Muscle layer of colon (tissue), 2 donors: ENCODE measurements at regions not wholly inside any gene's neighbourhood (a gene's known extent, or its start where the extent isn't known, plus 50 kb on each side); places are given as distances from the start of the nearest gene placed in this dataset.

ENCODE experiments used
- H3K27ac ChIP-seq: one replicate; pipeline ENCODE4 v1.7.0; 2013; ENCODE audit warnings: low read depth, mild to moderate bottlenecking, low read length, moderate library complexity
- H3K27me3 ChIP-seq, 2 donors: one replicate each; pipeline ENCODE4 v1.7.0; 2013; ENCODE audit warnings: low read length in 2 of 2, mild to moderate bottlenecking in 2 of 2; ENCODE audit not compliant: insufficient read depth in 2 of 2, control insufficient read depth in 1 of 2
- H3K36me3 ChIP-seq: one replicate; pipeline ENCODE4 v1.7.0; 2013; ENCODE audit warnings: mild to moderate bottlenecking, low read length; ENCODE audit not compliant: insufficient read depth
- H3K4me1 ChIP-seq: one replicate; pipeline ENCODE4 v1.7.0; 2013; ENCODE audit warnings: mild to moderate bottlenecking, low read length; ENCODE audit not compliant: insufficient read depth
- H3K4me3 ChIP-seq, 2 donors: one replicate each; pipeline ENCODE4 v1.7.0; 2013; ENCODE audit warnings: low read length in 2 of 2, low read depth in 1 of 2, mild to moderate bottlenecking in 1 of 2, moderate library complexity in 1 of 2
- H3K9ac ChIP-seq: one replicate; pipeline ENCODE4 v1.7.0; 2013; ENCODE audit warnings: low read length
- H3K9me3 ChIP-seq: one replicate; pipeline ENCODE4 v1.7.0; 2013; ENCODE audit warnings: mild to moderate bottlenecking, low read length
- donor health status: abdominal sarcoma.
- donor health status: Adenocarcinoma of cecum.

DNA sequence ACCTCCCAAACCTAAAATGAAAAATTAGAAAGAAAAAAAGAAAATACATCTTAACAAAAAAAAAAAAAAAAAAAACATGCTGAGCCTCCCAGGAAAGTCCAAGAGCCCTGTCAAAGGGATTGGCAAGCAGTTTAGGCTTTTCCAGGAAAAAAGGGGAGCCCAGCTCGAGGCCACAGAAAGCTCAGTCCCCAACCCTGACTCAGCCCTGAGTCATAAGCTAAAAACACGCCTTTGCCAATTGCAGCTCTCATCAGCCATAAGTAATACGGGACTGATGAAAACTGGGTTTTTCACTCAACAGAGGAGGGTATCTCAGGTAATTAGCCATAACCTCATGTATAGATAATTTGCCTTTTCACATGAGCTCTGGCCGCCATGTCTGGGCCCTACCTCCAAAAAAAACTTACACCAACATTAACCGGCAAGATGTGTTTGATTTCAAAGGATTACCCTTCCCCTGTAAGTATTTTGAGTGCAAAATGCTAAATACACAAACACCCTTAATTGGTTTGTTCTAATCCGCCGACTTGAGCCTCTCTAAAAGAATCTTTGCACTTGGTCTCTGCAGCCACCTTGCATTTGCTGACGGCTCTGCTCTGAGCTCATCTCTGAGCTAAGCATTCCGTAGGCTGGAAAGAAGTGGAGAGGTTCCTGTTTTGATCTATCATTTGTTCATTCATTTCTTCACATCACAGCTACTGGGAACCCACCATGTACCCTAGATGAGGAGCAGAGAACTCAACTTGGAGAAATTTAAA lies 319.2 kb downstream of the BCL11B start:
- no peaks in the 10 kb centered on the region for H3K9me3 ChIP-seq
- no peak overlapping the region for H3K9ac ChIP-seq
- H3K4me3 ChIP-seq: no peak overlapping the region
- H3K27ac ChIP-seq: no peak overlapping the region
- H3K36me3 ChIP-seq: no peaks in the 10 kb centered on the region
- H3K4me1 ChIP-seq: peaks cover 2% of the 10 kb centered on the region
- no peaks in the 10 kb centered on the region for H3K27me3 ChIP-seq

DNA sequence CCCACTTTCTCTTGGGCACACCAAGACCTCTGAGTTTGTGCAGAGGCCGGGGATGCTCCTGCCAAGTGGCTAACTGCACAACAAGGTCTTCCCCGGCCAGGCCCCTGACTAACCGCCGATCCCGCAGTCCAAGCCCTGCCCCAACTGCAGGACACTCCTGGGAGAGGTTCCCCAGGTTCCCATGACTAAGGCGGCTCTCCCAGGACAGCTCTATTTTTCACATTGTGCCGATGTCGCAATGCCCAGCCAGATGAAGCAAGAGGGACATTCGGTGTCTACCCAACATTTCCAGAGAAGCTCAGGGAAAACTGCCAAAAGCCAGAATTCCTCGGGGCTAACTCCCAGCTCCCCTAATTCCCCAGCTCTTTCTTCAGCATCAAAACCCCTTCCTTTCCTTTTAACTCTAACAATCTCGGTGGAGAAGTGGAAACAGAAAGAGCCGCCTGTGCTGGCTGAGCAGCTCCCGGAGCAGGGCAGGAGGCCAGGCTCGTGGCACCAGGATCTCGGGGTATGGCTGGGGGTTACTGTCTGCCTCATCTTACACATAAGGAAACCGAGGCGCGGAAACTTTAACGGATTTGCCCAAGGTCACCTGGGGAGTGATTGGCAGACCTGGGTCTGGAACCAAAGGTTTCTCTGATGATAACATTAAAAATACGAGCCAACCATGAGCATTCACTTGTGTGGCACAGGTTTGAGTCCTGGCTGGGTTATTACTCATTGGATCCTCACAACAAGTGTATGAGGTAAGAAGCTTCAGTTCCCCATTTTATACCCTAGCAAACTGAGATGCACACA lies 318.2 kb downstream of the BCL11B start:
- no peaks in the 10 kb centered on the region for H3K4me1 ChIP-seq
- no peaks in the 10 kb centered on the region for H3K9me3 ChIP-seq
- no peak overlapping the region for H3K4me3 ChIP-seq
- no peaks in the 10 kb centered on the region for H3K27me3 ChIP-seq
- H3K36me3 ChIP-seq: no peaks in the 10 kb centered on the region
- no peak overlapping the region for H3K9ac ChIP-seq
- no peak overlapping the region for H3K27ac ChIP-seq

DNA sequence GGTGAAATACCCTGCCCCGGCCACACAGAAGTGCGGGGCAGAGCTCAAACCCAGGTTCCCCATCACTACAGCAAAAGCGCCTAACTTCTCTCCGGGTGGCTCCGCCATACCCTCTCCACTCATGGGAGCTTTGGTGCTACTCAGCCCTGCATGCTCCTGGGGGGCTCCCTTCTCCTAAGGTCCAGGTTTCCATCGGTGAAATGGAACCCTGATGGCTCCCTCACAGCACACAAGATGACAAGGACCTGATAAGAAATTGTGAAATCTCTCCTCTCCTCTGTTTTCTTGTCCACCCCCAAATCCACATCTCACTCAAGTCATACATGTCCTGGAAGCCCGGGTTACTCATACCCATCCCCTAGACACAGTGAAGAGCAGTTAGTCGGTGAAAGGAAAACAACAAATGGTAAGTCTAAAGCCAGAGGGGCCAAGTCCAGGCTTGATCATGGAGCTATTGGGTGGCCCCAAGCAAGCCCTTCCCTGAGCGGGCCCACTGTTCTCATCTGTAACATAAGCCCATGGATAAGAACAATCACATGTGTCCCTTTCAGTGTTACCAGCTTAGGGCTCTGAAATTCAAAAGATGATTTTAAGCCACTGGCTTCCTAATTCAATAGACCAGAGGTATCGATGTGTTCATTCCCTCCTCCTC lies 317.5 kb downstream of the BCL11B start:
- Histone ChIP-seq H3K4me3 (no peak overlapping the region), H3K36me3 (no peaks in the 10 kb centered on the region), H3K9ac (no peak overlapping the region), H3K27me3 (no peaks in the 10 kb centered on the region), H3K4me1 (no peaks in the 10 kb centered on the region), H3K27ac (no peak overlapping the region), H3K9me3 (no peaks in the 10 kb centered on the region)

DNA sequence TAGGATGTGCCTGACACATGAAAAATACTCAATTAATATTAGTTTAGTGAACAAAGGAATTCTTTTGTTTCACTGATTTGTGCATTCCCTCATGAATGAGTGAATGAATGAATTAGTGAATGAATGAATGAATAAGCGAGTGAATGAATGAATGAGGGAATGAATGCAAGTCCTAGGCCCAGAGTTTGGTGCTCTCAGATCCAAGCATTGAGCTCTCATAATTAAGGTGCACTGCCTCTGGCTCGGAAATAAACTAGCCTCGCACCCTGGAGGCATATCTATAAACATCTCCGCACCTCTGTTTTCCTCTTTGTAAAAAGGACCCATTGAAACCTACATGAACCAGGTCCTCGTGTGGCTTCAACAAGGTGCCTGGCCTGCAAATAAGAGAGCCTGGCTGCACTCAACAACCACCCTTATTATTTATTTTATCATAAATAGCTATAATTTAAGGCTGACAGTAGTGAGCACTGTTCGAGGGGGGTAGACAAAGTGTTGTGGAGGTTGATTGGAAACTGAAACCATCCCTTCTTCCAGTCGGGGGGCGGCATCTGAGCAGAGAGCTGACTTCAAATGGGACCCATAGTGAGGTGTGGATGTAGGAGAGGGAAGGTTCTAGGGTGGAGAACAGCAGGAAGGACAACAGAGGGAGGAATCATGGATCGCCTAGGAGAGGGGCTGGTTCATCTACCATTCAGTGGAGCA lies 316.8 kb downstream of the BCL11B start:
- no peaks in the 10 kb centered on the region for H3K36me3 ChIP-seq
- no peak overlapping the region for H3K27ac ChIP-seq
- no peaks in the 10 kb centered on the region for H3K4me1 ChIP-seq
- H3K4me3 ChIP-seq: no peak overlapping the region
- no peaks in the 10 kb centered on the region for H3K9me3 ChIP-seq
- no peak overlapping the region for H3K9ac ChIP-seq
- H3K27me3 ChIP-seq: no peaks in the 10 kb centered on the region

DNA sequence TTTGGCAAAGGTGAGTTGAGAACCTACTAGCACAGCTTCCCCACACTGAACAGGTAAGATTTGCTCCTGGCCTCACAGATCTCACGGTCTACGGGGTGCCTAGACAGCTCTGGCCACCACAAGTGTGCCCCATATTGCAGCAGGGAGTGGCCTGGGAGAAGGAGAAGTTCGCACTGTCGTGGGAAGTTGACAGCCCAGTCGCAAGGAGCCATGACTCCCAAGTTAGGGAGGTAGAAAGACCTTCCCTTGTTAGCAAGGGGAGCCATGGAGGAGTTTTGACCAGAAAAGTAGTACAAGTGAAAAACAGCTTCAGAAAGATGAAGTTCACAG lies 316.3 kb downstream of the BCL11B start:
- H3K4me3 ChIP-seq: no peak overlapping the region

DNA sequence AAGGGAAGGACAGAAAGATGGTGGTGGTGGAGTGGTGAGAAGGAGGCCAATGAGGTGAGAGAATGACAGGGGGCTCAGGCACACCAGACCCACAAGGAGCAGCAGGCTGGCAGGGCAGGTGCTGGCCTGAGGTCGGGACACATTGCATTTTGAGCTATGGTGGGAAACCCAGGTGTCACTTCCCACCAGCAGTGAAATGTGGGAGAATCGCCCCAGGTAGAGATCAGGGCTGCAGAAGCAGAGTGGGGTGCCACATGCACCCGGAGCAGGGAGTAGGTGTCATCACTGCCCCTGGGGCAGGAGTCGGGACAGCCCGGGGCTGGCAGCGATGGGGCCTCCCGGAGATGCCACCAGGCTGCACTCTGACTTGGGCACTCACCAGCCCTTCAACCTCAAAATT lies 315.8 kb downstream of the BCL11B start:
- Histone ChIP-seq H3K9me3 (no peaks in the 10 kb centered on the region), H3K9ac (no peak overlapping the region), H3K4me3 (no peak overlapping the region), H3K36me3 (no peaks in the 10 kb centered on the region), H3K27me3 (no peaks in the 10 kb centered on the region), H3K27ac (no peak overlapping the region), H3K4me1 (no peaks in the 10 kb centered on the region)

More for the DNA sequence above, 316.3 kb downstream of the BCL11B start:
- Histone ChIP-seq H3K27me3 (no peaks in the 10 kb centered on the region), H3K9ac (no peak overlapping the region), H3K27ac (no peak overlapping the region), H3K36me3 (no peaks in the 10 kb centered on the region), H3K4me1 (no peaks in the 10 kb centered on the region), H3K9me3 (no peaks in the 10 kb centered on the region)

DNA sequence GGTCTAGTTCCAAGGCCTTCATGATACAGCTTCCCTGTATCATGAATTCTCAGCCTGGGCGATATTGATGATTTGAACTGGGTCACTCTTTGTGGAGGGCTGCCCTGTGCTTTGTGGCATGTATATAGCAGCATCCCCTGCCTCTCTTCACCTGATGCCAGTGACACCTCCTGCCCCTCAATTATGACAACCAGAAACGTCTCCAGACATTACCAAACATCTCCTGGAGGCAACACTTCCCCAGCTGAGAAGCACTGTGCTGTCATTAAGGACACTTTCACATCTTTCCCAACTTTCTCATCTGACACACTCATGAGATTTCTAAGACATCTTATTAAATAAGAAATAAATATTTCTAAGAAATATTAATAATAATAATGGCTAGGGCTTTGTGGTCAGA lies 315.3 kb downstream of the BCL11B start:
- no peaks in the 10 kb centered on the region for H3K9me3 ChIP-seq
- H3K4me1 ChIP-seq: no peaks in the 10 kb centered on the region
- no peaks in the 10 kb centered on the region for H3K27me3 ChIP-seq
- H3K36me3 ChIP-seq: no peaks in the 10 kb centered on the region
- H3K4me3 ChIP-seq: no peak overlapping the region
- H3K27ac ChIP-seq: no peak overlapping the region
- H3K9ac ChIP-seq: no peak overlapping the region

DNA sequence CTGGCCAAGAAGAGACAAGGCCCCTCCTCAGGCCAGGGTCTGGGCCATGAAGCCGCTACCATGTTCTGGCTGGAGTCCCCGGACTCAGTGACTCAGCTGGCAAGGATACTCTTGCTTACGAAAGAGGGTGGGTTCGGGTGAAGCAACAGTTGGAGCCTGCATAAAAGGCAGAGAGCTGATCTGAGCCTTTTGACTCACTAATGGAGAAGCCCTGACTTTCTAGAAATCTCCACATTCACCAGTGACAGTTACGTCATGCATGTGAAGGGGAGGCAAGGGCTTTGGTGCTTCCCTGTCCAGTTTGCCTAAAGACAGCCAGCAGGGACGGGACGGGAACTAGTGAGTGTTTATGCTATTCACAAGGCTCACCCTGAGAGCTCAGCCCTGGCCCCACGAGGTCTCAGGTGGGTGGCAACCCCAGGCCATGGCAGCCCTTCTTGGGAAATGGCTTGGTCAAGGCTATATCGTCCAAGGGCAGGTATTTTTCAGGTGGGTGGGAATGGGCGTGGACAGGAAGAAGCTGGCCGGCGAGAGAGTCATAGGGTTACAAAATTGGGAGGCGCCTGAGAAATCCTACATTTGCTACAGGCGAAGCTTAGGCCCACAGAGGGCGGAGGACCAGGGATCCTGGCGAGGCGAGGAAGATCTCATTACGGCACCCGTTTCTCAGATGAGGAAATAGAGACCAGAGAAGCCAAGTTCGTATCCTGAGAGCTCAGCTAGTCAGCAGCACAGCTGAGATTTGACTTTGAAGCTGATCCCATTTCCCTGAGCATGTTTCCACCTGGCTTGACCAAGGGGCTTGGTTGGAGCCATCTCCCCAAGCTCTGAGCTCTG lies 314.6 kb downstream of the BCL11B start:
- Histone ChIP-seq H3K4me3 (no peak overlapping the region), H3K4me1 (no peaks in the 10 kb centered on the region), H3K9ac (no peak overlapping the region), H3K9me3 (no peaks in the 10 kb centered on the region), H3K36me3 (no peaks in the 10 kb centered on the region), H3K27me3 (no peaks in the 10 kb centered on the region), H3K27ac (no peak overlapping the region)

DNA sequence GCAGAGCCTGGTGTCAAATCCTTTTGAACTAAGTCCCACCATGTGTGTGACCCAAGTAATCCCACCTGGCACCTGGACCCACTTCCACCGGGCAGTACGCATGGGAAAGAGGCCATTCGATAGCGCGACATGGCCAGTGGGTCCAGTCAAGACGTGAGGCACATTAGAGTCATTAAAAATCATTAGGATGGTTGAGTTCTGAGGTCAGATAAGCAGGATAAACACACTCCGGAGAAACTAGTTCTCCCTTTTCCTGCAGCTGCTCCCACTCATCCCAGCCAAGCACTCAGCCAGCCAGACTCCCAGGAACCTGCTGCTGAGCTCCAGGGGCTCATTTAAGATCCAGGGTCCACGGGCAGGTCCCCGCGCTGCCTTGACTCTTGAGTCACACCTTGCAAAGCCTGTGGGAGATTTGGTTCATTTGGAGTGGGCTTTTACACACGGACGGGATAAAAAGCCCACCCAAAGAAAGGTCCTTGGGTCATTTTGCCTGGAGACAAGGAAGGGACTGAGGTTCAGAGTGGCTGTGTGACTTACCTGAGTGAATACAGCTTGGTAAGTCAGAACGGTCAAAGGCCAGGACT lies 313.9 kb downstream of the BCL11B start:
- Histone ChIP-seq H3K27me3 (no peaks in the 10 kb centered on the region), H3K9me3 (no peaks in the 10 kb centered on the region), H3K27ac (no peak overlapping the region), H3K4me1 (no peaks in the 10 kb centered on the region), H3K9ac (no peak overlapping the region), H3K4me3 (no peak overlapping the region), H3K36me3 (no peaks in the 10 kb centered on the region)

DNA sequence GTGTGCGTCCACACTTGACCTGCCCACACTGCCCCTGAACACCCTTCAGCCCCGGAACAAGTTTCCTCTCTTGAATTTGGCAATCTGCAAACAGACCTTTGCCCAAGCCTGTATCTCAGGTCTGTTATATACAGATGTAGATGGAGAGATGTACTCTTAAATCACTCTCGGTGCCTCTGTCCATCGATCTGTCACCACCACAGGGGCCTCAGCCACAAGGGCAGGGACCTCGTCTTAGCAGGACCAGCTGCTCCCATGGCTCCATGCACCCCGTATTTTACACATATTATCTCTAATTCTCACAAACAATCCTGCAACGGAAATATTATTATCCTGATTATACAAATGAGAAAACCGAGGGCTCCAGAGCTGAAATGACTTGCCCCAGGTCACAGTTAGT lies 313.4 kb downstream of the BCL11B start:
- H3K36me3 ChIP-seq: no peaks in the 10 kb centered on the region
- H3K9me3 ChIP-seq: no peaks in the 10 kb centered on the region
- H3K9ac ChIP-seq: no peak overlapping the region
- H3K27ac ChIP-seq: no peak overlapping the region
- no peaks in the 10 kb centered on the region for H3K4me1 ChIP-seq
- no peak overlapping the region for H3K4me3 ChIP-seq
- H3K27me3 ChIP-seq: no peaks in the 10 kb centered on the region
